ENCODE measurements at regions not wholly inside any gene's neighbourhood (a gene's known extent, or its start where the extent isn't known, plus 50 kb on each side); places are given as distances from the start of the nearest gene placed in this dataset.

DNA sequence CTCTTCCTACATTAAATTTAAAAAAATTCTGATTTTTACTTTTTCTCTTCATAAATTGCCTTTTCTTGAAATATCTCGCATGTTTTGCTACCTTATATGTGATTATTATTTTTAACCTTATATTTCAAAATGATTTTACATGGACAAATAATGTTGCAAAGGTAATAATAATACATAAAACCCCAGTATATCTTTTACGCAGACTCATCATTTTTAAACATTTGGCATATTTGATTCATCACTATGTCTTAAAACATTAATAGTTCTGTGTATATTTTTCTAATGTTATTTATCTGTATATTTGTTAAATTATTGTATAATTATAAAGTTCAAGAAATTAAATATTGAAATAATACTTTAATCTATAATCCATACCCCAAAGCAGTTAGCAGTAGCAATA lies 350.8 kb downstream of the RPL10L start:
- no peak for DNase-seq (ENCODE audit: low read depth)

GRCh38 chr14:46290706-46291105 lies 360.9 kb downstream of the RPL10L start:
- DNase-seq (ENCODE audit: low read depth) = no peak

- DNase-seq (ENCODE audit: low read depth) = no peak
Observed at GRCh38 chr14:46279776-46280175, 371.8 kb downstream of the RPL10L start.

GRCh38 chr14:46279327-46279726 lies 372.3 kb downstream of the RPL10L start:
- DNase-seq (ENCODE audit: low read depth) = no peak

GRCh38 chr14:46259536-46259935 lies 392.0 kb downstream of the RPL10L start:
- DNase-seq (ENCODE audit: low read depth) = no peak

GRCh38 chr14:46256381-46256780 lies 395.2 kb downstream of the RPL10L start:
- no peak for DNase-seq (ENCODE audit: low read depth)

- peak; percentile 2 for DNase-seq (ENCODE audit: low read depth)
Observed at GRCh38 chr14:46250113-46250703, 401.4 kb downstream of the RPL10L start.

DNA sequence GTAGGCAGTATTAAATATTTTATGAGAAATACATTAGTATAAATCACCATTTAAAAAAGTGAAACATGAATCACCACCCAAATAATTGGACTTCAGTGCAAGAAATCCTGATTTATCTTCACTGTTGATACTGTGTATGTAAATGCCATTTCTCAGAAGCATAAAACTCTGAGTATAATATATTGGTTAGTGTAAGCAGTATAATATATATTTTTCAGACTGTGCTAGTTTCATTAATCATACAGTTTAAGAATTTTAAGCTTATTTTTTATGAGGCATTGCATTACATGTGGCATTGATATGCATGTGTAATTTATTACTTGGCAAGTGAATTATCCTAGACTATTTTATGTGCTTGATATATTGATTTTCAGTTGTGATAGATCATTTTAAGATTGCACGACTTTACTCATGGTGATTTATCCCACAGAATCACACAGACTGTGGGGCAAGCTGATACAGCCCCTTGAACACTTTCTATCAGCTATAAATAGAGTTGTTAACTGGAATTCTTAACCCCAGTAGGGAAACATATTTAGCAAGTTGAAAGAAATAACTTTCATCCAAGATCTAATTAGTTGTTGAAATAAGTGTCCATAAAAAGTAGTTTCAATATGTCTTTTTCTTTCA lies 403.5 kb downstream of the RPL10L start:
- no peak for DNase-seq (ENCODE audit: low read depth)

GRCh38 chr14:46245276-46245675 lies 406.3 kb downstream of the RPL10L start:
- DNase-seq (ENCODE audit: low read depth) = no peak

- DNase-seq (ENCODE audit: low read depth) = no peak
Observed at GRCh38 chr14:46233786-46234185, 417.8 kb downstream of the RPL10L start.

DNA sequence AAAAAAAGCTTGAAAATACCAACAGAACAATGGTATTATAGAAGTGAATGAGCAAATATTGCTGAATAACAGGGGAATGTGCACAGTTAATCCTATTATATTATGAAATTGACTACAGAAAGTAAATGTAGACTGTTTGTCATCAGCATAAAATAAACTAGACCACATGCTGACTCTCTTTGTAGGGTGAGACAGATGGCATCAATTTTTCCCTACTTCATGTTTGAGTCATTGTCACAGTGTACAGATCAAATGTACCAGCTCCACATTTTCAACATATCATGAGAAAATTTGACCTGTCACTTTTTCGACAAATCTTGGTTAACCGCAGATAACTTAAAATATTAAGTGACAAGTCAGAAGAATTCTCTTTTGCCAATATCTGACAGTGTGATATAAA lies 421.0 kb downstream of the RPL10L start:
- no peak for DNase-seq (ENCODE audit: low read depth)

DNA sequence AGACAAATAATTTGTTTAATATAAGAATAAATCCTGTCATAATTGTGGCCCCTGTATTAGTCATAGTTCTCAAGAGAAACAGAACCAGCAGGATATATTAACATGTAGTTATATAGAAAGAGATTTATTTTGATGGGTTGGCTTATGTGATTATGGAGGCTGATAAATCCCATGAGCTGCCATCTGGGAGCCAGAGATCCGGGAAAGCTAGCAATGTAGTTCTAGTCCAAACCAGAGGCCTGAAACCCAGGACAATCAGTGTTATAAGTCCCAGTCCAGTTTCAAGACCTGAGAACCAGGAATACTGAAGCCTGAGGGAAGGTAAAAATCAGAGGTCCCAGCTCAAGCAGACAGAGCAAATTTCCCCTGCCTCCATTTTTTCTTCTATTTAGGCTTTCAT lies 435.8 kb downstream of the RPL10L start:
- DNase-seq (ENCODE audit: low read depth) = no peak

- no peak for DNase-seq (ENCODE audit: low read depth)
Observed at GRCh38 chr14:46198676-46199075, 452.9 kb downstream of the RPL10L start.

DNA sequence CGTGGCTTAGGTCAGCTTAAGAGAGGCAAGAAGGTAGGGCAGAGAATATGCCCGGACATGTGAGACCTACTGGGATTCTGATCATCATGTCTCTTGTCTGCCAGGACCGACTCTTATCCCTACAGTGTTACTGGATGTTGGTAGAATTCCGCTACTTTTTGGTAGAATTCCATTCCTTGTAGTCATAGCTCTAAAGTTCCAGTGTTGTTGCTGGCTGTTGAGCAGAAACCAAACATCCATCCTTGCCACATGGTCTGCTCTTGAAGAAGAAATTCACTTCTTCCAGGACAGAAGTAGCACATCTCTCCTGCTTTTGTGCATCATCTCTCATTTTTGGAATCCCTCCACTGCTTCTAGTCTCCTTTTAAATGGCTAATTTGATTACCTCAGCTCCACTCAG lies 453.7 kb downstream of the RPL10L start:
- DNase-seq (ENCODE audit: low read depth) = no peak
